Karpas-422 (cell line): ENCODE measurements at regions not wholly inside any gene's neighbourhood (a gene's known extent, or its start where the extent isn't known, plus 50 kb on each side); places are given as distances from the start of the nearest gene placed in this dataset.

Experiments
- DNase-seq: peaks from one replicate; pipeline ENCODE4 v3.0.0-alpha.2; 2015
- H2AFZ ChIP-seq: fragments of 200-600 bp; sonication (generic); 2 replicates; pipeline ENCODE4 v1.6.1; 2014; ENCODE audit warnings: antibody characterized with exemption, low read length, mixed read lengths
- H3K27ac ChIP-seq: fragments of 200-600 bp; sonication (generic); 2 replicates; pipeline ENCODE4 v1.5.1; 2014; ENCODE audit warnings: mild to moderate bottlenecking, low read length, moderate library complexity
- H3K27me3 ChIP-seq: fragments of 200-600 bp; sonication (generic); 2 replicates; pipeline ENCODE4 v1.6.1; 2014; ENCODE audit warnings: low read length, mixed read lengths
- H3K36me3 ChIP-seq: fragments of 200-600 bp; sonication (generic); 2 replicates; pipeline ENCODE4 v1.6.1; 2014; ENCODE audit warnings: low read length, mixed read lengths; ENCODE audit not compliant: insufficient read depth
- H3K4me1 ChIP-seq: fragments of 200-600 bp; sonication (generic); 2 replicates; pipeline ENCODE4 v1.6.1; 2014; ENCODE audit warnings: mild to moderate bottlenecking, low read length, mixed read lengths
- H3K4me2 ChIP-seq: fragments of 200-600 bp; sonication (generic); 2 replicates; pipeline ENCODE4 v1.6.1; 2014; ENCODE audit warnings: low read length, low read depth, mild to moderate bottlenecking; ENCODE audit not compliant: poor library complexity, severe bottlenecking
- H3K4me3 ChIP-seq: fragments of 200-600 bp; sonication (generic); 2 replicates; pipeline ENCODE4 v1.5.1; 2014; ENCODE audit warnings: mild to moderate bottlenecking, antibody characterized with exemption, low read length, mixed read lengths
- H3K79me2 ChIP-seq: fragments of 200-600 bp; sonication (generic); 2 replicates; pipeline ENCODE4 v1.6.1; 2014; ENCODE audit warnings: mild to moderate bottlenecking, low read length, mixed read lengths
- H3K9ac ChIP-seq: fragments of 200-600 bp; sonication (generic); 2 replicates; pipeline ENCODE4 v1.6.0; 2014; ENCODE audit warnings: low read length
- H3K9me2 ChIP-seq: fragments of 200-600 bp; sonication (generic), shearing (Covaris generic); replicated peaks from 2 replicates; pipeline ENCODE4 v1.6.0; 2014; ENCODE audit warnings: mild to moderate bottlenecking, low read length, moderate library complexity; ENCODE audit not compliant: insufficient read depth
- H3K9me3 ChIP-seq: fragments of 300-700, 200-600 bp; sonication (generic); 2 replicates; pipeline ENCODE4 v1.6.1; 2014; ENCODE audit warnings: low read length, mixed read lengths
- H4K20me1 ChIP-seq: fragments of 200-600 bp; sonication (generic); 2 replicates; pipeline ENCODE4 v1.6.1; 2014; ENCODE audit warnings: mild to moderate bottlenecking, antibody characterized with exemption, low read length, low read depth; ENCODE audit not compliant: insufficient read depth

- H3K4me2 ChIP-seq, result no peak overlapping the region
- no peak overlapping the region for H3K27ac ChIP-seq
- H4K20me1 ChIP-seq, result no peaks in the 10 kb centered on the region
- no peaks in the 10 kb centered on the region for H3K9me2 ChIP-seq
- no peak for DNase-seq
- H3K9me3 ChIP-seq, result no peaks in the 10 kb centered on the region
- no peaks in the 10 kb centered on the region for H3K36me3 ChIP-seq
- no peaks in the 10 kb centered on the region for H3K27me3 ChIP-seq
- no peak overlapping the region for H2AFZ ChIP-seq
- H3K9ac ChIP-seq, result no peak overlapping the region
- no peak overlapping the region for H3K4me3 ChIP-seq
- H3K79me2 ChIP-seq, result no peaks in the 10 kb centered on the region
- H3K4me1 ChIP-seq, result 0 out of 2 replicates have a peak, but pooled peaks cover 2% of the 10 kb centered on the region
These were observed 67.5 kb upstream of the PHF21B start for GRCh38 chr22:45077286-45077685.

- H3K4me1 ChIP-seq, result 0 out of 2 replicates have a peak, but pooled peaks cover 2% of the 10 kb centered on the region
- no peak overlapping the region for H3K4me3 ChIP-seq
- DNase-seq, result no peak
- no peaks in the 10 kb centered on the region for H3K27me3 ChIP-seq
- no peak overlapping the region for H3K27ac ChIP-seq
- no peaks in the 10 kb centered on the region for H3K9me2 ChIP-seq
- no peaks in the 10 kb centered on the region for H3K36me3 ChIP-seq
- H3K9ac ChIP-seq, result no peak overlapping the region
- no peak overlapping the region for H2AFZ ChIP-seq
- H3K9me3 ChIP-seq, result no peaks in the 10 kb centered on the region
- H3K79me2 ChIP-seq, result no peaks in the 10 kb centered on the region
- H4K20me1 ChIP-seq, result no peaks in the 10 kb centered on the region
- no peak overlapping the region for H3K4me2 ChIP-seq
These were observed 68.1 kb upstream of the PHF21B start for GRCh38 chr22:45077826-45078334.

- H3K9ac ChIP-seq, result no peak overlapping the region
- no peak for DNase-seq
These were observed 73.0 kb upstream of the PHF21B start for GRCh38 chr22:45082795-45083194.

GRCh38 chr22:45083659-45084305, 74.0 kb upstream of the PHF21B start:
- Histone ChIP-seq H3K9me2 (no peaks in the 10 kb centered on the region), H3K9ac (no peak overlapping the region), H3K36me3 (no peaks in the 10 kb centered on the region), H3K9me3 (no peaks in the 10 kb centered on the region), H3K4me3 (no peak overlapping the region), H3K27me3 (no peaks in the 10 kb centered on the region), H3K27ac (no peak overlapping the region), H3K4me1 (no peaks in the 10 kb centered on the region), H3K79me2 (no peaks in the 10 kb centered on the region), H3K4me2 (no peak overlapping the region), H4K20me1 (no peaks in the 10 kb centered on the region), H2AFZ (no peak overlapping the region)
- no peak for DNase-seq

More at GRCh38 chr22:45082795-45083194, 73.0 kb upstream of the PHF21B start:
- H4K20me1 ChIP-seq, result no peaks in the 10 kb centered on the region
- H3K4me3 ChIP-seq, result no peak overlapping the region
- H2AFZ ChIP-seq, result no peak overlapping the region
- H3K27ac ChIP-seq, result no peak overlapping the region
- H3K9me3 ChIP-seq, result no peaks in the 10 kb centered on the region
- no peaks in the 10 kb centered on the region for H3K36me3 ChIP-seq
- no peaks in the 10 kb centered on the region for H3K4me1 ChIP-seq
- no peaks in the 10 kb centered on the region for H3K27me3 ChIP-seq
- H3K9me2 ChIP-seq, result no peaks in the 10 kb centered on the region
- no peaks in the 10 kb centered on the region for H3K79me2 ChIP-seq
- no peak overlapping the region for H3K4me2 ChIP-seq

- Histone ChIP-seq H3K4me3 (no peak overlapping the region), H3K9me2 (no peaks in the 10 kb centered on the region), H3K27me3 (no peaks in the 10 kb centered on the region), H3K27ac (no peak overlapping the region), H4K20me1 (no peaks in the 10 kb centered on the region), H3K4me2 (no peak overlapping the region), H3K79me2 (no peaks in the 10 kb centered on the region), H3K36me3 (no peaks in the 10 kb centered on the region), H3K9ac (no peak overlapping the region), H2AFZ (no peak overlapping the region), H3K4me1 (no peaks in the 10 kb centered on the region), H3K9me3 (no peaks in the 10 kb centered on the region)
- no peak for DNase-seq
These were observed 74.7 kb upstream of the PHF21B start for GRCh38 chr22:45084400-45084920.

- Histone ChIP-seq H3K4me1 (no peaks in the 10 kb centered on the region), H2AFZ (no peak overlapping the region), H3K4me3 (no peak overlapping the region), H3K36me3 (no peaks in the 10 kb centered on the region), H4K20me1 (no peaks in the 10 kb centered on the region), H3K4me2 (no peak overlapping the region), H3K27me3 (no peaks in the 10 kb centered on the region), H3K9me2 (no peaks in the 10 kb centered on the region), H3K79me2 (no peaks in the 10 kb centered on the region), H3K27ac (no peak overlapping the region), H3K9me3 (no peaks in the 10 kb centered on the region), H3K9ac (no peak overlapping the region)
- DNase-seq, result no peak
These were observed 75.9 kb upstream of the NUP50 start for GRCh38 chr22:45087802-45088201.

GRCh38 chr22:45088576-45088975, 75.1 kb upstream of the NUP50 start:
- no peak for DNase-seq
- H3K27ac ChIP-seq, result no peak overlapping the region
- H3K9me3 ChIP-seq, result no peaks in the 10 kb centered on the region
- H2AFZ ChIP-seq, result no peak overlapping the region
- H3K9me2 ChIP-seq, result no peaks in the 10 kb centered on the region
- H4K20me1 ChIP-seq, result no peaks in the 10 kb centered on the region
- H3K4me3 ChIP-seq, result no peak overlapping the region
- H3K9ac ChIP-seq, result no peak overlapping the region
- no peaks in the 10 kb centered on the region for H3K27me3 ChIP-seq
- no peaks in the 10 kb centered on the region for H3K36me3 ChIP-seq
- H3K4me2 ChIP-seq, result no peak overlapping the region
- H3K79me2 ChIP-seq, result no peaks in the 10 kb centered on the region
- H3K4me1 ChIP-seq, result no peaks in the 10 kb centered on the region

GRCh38 chr22:45090497-45090910, 73.2 kb upstream of the NUP50 start:
- Histone ChIP-seq H3K4me1 (no peaks in the 10 kb centered on the region), H3K27me3 (no peaks in the 10 kb centered on the region), H3K27ac (no peak overlapping the region), H3K36me3 (no peaks in the 10 kb centered on the region), H3K4me2 (no peak overlapping the region), H3K9me3 (no peaks in the 10 kb centered on the region), H3K79me2 (no peaks in the 10 kb centered on the region), H3K4me3 (no peak overlapping the region), H3K9ac (no peak overlapping the region), H4K20me1 (no peaks in the 10 kb centered on the region), H3K9me2 (no peaks in the 10 kb centered on the region), H2AFZ (no peak overlapping the region)
- no peak for DNase-seq
